Keratinocyte (primary cell): ENCODE measurements at regions not wholly inside any gene's neighbourhood (a gene's known extent, or its start where the extent isn't known, plus 50 kb on each side); places are given as distances from the start of the nearest gene placed in this dataset.

ENCODE experiments used
- DNase-seq: peaks from one replicate; pipeline ENCODE4 v3.0.0-alpha.2; 2011; ENCODE audit warnings: low read depth, missing footprints, low spot score
- FAIRE-seq: peaks from 2 replicates; lab custom pipeline; 2011; peaks lifted over from hg19 to GRCh38; lab: Jason Lieb, UNC
- H2AFZ ChIP-seq: 2 replicates; pipeline ENCODE4 v1.6.0; 2012; ENCODE audit warnings: low read length, control low read depth, inconsistent platforms; ENCODE audit not compliant: control insufficient read depth
- H3K27ac ChIP-seq: 2 replicates; pipeline ENCODE4 v1.5.1; 2011; ENCODE audit warnings: low read length; ENCODE audit not compliant: control insufficient read depth, insufficient read depth
- H3K27me3 ChIP-seq: 3 replicates; pipeline ENCODE4 v1.6.0; 2011; ENCODE audit warnings: low read length; ENCODE audit not compliant: control insufficient read depth, insufficient read depth; ENCODE audit errors: extremely low read depth
- H3K36me3 ChIP-seq, 2 experiments: 2 replicates in 1 of 2; 3 replicates in 1 of 2; pipeline ENCODE4 v1.5.1; 2011; ENCODE audit warnings: low read length in 2 of 2, mild to moderate bottlenecking in 1 of 2; ENCODE audit not compliant: control insufficient read depth in 2 of 2, insufficient read depth in 2 of 2; ENCODE audit errors: extremely low read depth in 1 of 2
- H3K4me1 ChIP-seq: 3 replicates; pipeline ENCODE4 v1.5.1; 2011; ENCODE audit warnings: low read length; ENCODE audit not compliant: control insufficient read depth, insufficient read depth; ENCODE audit errors: extremely low read depth
- H3K4me2 ChIP-seq: 3 replicates; pipeline ENCODE4 v1.6.0; 2011; ENCODE audit warnings: low read depth, low read length; ENCODE audit not compliant: control insufficient read depth, insufficient read depth; ENCODE audit errors: extremely low read depth
- H3K4me3 ChIP-seq, 3 experiments: fragments of 200-600 bp in 1 of 3; sonication (generic) in 1 of 3; 2 replicates in 2 of 3; 3 replicates in 1 of 3; pipeline ENCODE4 v1.5.1; 2011 to 2016; ENCODE audit warnings: low read length in 3 of 3, mild to moderate bottlenecking in 3 of 3, control low read depth in 2 of 3, inconsistent platforms in 1 of 3, low read depth in 1 of 3, mixed read lengths in 1 of 3, mixed run types in 1 of 3, moderate library complexity in 1 of 3; ENCODE audit not compliant: control insufficient read depth in 2 of 3, insufficient read depth in 2 of 3; ENCODE audit errors: extremely low read depth in 1 of 3
- H3K79me2 ChIP-seq: 2 replicates; pipeline ENCODE4 v1.6.0; 2012; ENCODE audit warnings: low read length; ENCODE audit not compliant: control insufficient read depth, insufficient read depth
- H3K9ac ChIP-seq: 3 replicates; pipeline ENCODE4 v1.6.0; 2011; ENCODE audit warnings: low read length; ENCODE audit not compliant: control insufficient read depth, insufficient read depth; ENCODE audit errors: extremely low read depth
- H3K9me1 ChIP-seq: 3 replicates; pipeline ENCODE4 v1.6.0; 2011; ENCODE audit warnings: low read length; ENCODE audit not compliant: control insufficient read depth, insufficient read depth; ENCODE audit errors: extremely low read depth
- H3K9me3 ChIP-seq: 2 replicates; pipeline ENCODE4 v1.5.1; 2012; ENCODE audit warnings: low read depth, low read length; ENCODE audit not compliant: control insufficient read depth
- H4K20me1 ChIP-seq: 3 replicates; pipeline ENCODE4 v1.6.0; 2011; ENCODE audit warnings: low read length; ENCODE audit not compliant: control insufficient read depth, insufficient read depth; ENCODE audit errors: extremely low read depth
- EZH2 ChIP-seq: IDR thresholded peaks from one replicate; pipeline ENCODE4 v1.6.1; 2012; ENCODE audit warnings: inconsistent platforms, mild to moderate bottlenecking, low read length, moderate library complexity
- dilution Hi-C: fragments of 300-500 bp; cut with MboI; formaldehyde crosslinking; loops from one replicate; pipeline ENCODE4 v1.7.0; 2020; ENCODE audit warnings: low sequenced_read_pairs; ENCODE audit not compliant: extremely low pct_ligation_motif_present
- TF ChIP-seq, protein P1 (sequence below), 3 experiments: IDR thresholded peaks in 1 of 3; conservative IDR thresholded peaks in 1 of 3; optimal IDR thresholded peaks in 1 of 3; 2 replicates in 2 of 3; 3 replicates in 1 of 3; pipeline versions ENCODE3 to v1.5.1; 2011; ENCODE audit warnings: low read length in 3 of 3, mild to moderate bottlenecking in 3 of 3, moderate library complexity in 2 of 3, control low read depth in 1 of 3, inconsistent platforms in 1 of 3; ENCODE audit not compliant: insufficient read depth in 2 of 3; ENCODE audit errors: extremely low read depth in 1 of 3

DNA sequence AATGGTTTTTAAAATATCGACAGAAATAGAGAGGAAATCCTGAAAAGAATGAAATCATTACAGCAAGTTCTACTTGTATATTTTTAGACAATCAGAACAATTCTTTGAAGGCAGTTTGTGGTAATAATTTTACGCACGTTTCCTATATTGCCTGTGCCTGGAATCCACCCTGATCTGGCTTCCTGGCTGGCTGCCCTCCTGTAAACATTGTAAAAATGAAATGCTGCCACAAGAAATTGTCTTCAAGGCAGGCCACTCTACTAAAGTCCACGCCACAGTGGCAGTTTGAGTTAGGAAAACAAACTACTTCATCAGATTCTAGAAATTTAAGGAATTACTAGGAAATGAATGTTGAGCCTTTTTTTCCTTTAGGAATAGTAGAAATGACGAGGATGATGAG, 454.5 kb upstream of the NR5A2 start:
- no peak overlapping the region for H3K27ac ChIP-seq
- no peaks in the 10 kb centered on the region for H3K9me1 ChIP-seq
- dilution Hi-C loops = no loop called here
- TF ChIP-seq EZH2 = no peak
- TF ChIP-seq, protein P1, sequence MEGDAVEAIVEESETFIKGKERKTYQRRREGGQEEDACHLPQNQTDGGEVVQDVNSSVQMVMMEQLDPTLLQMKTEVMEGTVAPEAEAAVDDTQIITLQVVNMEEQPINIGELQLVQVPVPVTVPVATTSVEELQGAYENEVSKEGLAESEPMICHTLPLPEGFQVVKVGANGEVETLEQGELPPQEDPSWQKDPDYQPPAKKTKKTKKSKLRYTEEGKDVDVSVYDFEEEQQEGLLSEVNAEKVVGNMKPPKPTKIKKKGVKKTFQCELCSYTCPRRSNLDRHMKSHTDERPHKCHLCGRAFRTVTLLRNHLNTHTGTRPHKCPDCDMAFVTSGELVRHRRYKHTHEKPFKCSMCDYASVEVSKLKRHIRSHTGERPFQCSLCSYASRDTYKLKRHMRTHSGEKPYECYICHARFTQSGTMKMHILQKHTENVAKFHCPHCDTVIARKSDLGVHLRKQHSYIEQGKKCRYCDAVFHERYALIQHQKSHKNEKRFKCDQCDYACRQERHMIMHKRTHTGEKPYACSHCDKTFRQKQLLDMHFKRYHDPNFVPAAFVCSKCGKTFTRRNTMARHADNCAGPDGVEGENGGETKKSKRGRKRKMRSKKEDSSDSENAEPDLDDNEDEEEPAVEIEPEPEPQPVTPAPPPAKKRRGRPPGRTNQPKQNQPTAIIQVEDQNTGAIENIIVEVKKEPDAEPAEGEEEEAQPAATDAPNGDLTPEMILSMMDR (optimal IDR thresholded peaks at IDR 0.05 in 1 of 3, IDR thresholded peaks at IDR 0.05 in 1 of 3, conservative IDR thresholded peaks at IDR 0.05 in 1 of 3; ENCODE audit: extremely low read depth in 1 of 3, insufficient read depth in 2 of 3, low read length in 3 of 3) = no peak
- DNase-seq (no peak), FAIRE-seq (no peak)
- no peak overlapping the region for H3K4me2 ChIP-seq
- no peak overlapping the region for H3K9ac ChIP-seq
- no peaks in the 10 kb centered on the region for H3K4me1 ChIP-seq
- no peaks in the 10 kb centered on the region for H3K27me3 ChIP-seq
- no peaks in the 10 kb centered on the region for H3K9me3 ChIP-seq
- no peaks in the 10 kb centered on the region for H3K79me2 ChIP-seq
- H3K4me3 ChIP-seq = no peak overlapping the region
- no peak overlapping the region for H2AFZ ChIP-seq
- no peaks in the 10 kb centered on the region for H4K20me1 ChIP-seq
- H3K36me3 ChIP-seq = no peaks in the 10 kb centered on the region

DNA sequence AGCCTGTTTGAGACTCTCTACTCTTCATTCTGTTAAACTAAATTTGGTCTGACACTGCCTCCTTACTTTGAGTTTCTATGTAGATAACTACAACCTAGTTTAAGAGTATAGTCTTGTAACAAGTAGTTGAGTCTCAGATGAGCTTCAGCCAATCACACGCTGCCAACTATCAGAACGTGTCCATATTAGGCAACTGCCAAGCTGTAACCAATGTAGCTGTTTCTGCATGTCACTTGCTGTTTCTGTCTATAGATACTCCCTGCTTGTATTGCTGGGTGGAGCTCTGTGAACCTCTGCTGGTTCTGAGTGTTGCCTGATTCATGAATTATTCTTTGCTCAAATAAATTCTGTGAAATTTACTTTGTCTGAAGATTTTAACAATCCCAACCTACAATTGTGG, 452.6 kb upstream of the NR5A2 start:
- Histone ChIP-seq H3K27ac (no peak overlapping the region), H3K9me1 (no peaks in the 10 kb centered on the region), H3K9me3 (no peaks in the 10 kb centered on the region), H3K4me2 (no peak overlapping the region), H3K79me2 (no peaks in the 10 kb centered on the region), H3K27me3 (no peaks in the 10 kb centered on the region), H3K4me1 (no peaks in the 10 kb centered on the region), H3K4me3 (no peak overlapping the region), H2AFZ (no peak overlapping the region), H4K20me1 (no peaks in the 10 kb centered on the region), H3K9ac (no peak overlapping the region), H3K36me3 (no peaks in the 10 kb centered on the region)
- DNase-seq (no peak), FAIRE-seq (no peak)
- dilution Hi-C loops = no loop called here
- TF ChIP-seq EZH2 = no peak
- TF ChIP-seq, protein P1 (optimal IDR thresholded peaks at IDR 0.05 in 1 of 3, IDR thresholded peaks at IDR 0.05 in 1 of 3, conservative IDR thresholded peaks at IDR 0.05 in 1 of 3; ENCODE audit: extremely low read depth in 1 of 3, insufficient read depth in 2 of 3, low read length in 3 of 3) = no peak
